HAP-1 (cell line): ENCODE measurements at regions not wholly inside any gene's neighbourhood (a gene's known extent, or its start where the extent isn't known, plus 50 kb on each side); places are given as distances from the start of the nearest gene placed in this dataset.

Experiments
- DNase-seq, 2 experiments: peaks; one replicate each; pipeline ENCODE4 v3.0.0-alpha.2; 2016 to 2020; ENCODE audit warnings: low spot score in 2 of 2
- H3K27me3 ChIP-seq: fragments of 250-450 bp; sonication (Bioruptor Pico); 2 replicates; pipeline ENCODE4 v1.5.1; 2020; ENCODE audit warnings: low read depth, mild to moderate bottlenecking, moderate library complexity
- H3K36me3 ChIP-seq: fragments of 250-450 bp; sonication (Bioruptor Pico); replicated peaks from 2 replicates; pipeline ENCODE4 v1.5.1; 2020; ENCODE audit warnings: mild to moderate bottlenecking
- H3K4me1 ChIP-seq: fragments of 250-450 bp; sonication (Bioruptor Pico); 2 replicates; pipeline ENCODE4 v1.5.1; 2020; ENCODE audit warnings: mild to moderate bottlenecking
- H3K4me3 ChIP-seq: fragments of 250-450 bp; sonication (Bioruptor Pico); 2 replicates; pipeline ENCODE4 v1.5.1; 2020; ENCODE audit warnings: mild to moderate bottlenecking, moderate library complexity
- H3K9me3 ChIP-seq: fragments of 250-450 bp; sonication (Bioruptor Pico); 2 replicates; pipeline ENCODE4 v1.5.1; 2020; ENCODE audit warnings: mild to moderate bottlenecking, moderate library complexity
- in situ Hi-C: fragments of 300-500 bp; cut with MboI; formaldehyde crosslinking; loops from 3 replicates; pipeline ENCODE4 v1.14.3; 2020; ENCODE audit warnings: low sequenced_read_pairs, inconsistent platforms, mixed read lengths

DNA sequence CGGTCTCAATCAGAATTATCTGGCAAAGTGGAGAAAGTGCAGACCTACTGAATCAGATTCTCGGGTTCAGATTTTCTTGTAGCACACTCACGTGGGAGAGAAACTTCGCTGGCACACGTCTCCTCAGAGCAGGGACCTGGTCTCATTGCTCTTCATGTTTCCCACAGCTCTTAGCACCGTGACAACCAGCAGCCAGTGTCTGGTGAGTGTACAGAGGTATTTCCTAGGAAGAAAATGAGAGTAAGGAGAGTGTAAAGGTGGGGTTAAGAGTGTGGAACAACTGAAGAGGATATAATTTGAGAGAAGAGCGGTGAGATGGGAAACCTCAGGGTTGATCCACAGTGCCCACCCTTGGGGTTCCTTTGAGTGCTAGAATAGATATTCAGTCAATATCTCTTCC lies 89.2 kb downstream of the ARF6 start:
- peaks cover 8% of the 10 kb centered on the region; the same call in 1 of the 2 replicates for H3K27me3 ChIP-seq
- H3K9me3 ChIP-seq, result no peaks in the 10 kb centered on the region
- no peaks in the 10 kb centered on the region for H3K4me1 ChIP-seq
- in situ Hi-C loops, result no loop called here
- no peak for DNase-seq
- no peak overlapping the region for H3K4me3 ChIP-seq
- no peaks in the 10 kb centered on the region for H3K36me3 ChIP-seq

DNA sequence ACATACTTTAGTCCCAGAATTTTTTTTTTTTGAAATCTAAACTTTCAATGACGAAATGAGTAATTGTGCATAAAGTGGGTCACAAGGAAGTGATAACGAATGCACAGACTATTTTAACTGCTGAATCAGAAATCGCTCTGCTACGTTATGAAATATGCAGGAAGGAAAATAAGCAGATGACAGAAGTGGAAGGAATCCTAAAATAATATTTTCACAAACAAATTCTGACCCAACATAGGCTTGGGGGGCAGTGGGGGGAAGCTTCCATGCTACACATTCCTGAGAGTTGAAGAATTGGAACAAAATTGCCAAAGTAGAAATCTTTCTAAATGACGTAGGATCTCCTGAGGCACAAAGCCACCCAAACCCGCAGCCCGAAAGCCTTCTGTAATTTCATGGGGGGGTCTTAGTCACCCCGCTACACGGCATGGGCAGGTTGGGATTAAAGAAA lies 89.6 kb downstream of the ARF6 start:
- Histone ChIP-seq H3K9me3 (no peaks in the 10 kb centered on the region), H3K27me3 (peaks cover 8% of the 10 kb centered on the region; the same call in 1 of the 2 replicates), H3K36me3 (no peaks in the 10 kb centered on the region), H3K4me3 (no peak overlapping the region), H3K4me1 (no peaks in the 10 kb centered on the region)
- in situ Hi-C loops, result no loop called here
- DNase-seq, result no peak

DNA sequence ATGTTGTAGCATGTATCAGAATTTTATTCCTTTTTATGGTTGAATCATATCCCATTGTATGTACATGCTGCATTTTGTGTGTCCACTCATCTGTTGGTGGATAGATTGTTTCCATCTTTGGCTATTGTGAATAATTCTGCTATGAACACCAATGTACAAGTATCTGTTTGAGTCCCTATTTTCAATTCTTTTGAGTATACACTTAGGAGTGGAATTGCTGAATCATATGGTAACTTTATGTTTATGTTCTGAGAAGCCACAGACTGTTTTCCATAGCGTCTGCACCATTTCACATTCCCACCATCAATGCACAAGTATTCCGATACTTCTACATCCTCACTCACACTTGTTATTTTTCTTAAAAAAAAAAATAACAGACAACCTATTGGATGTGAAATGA lies 91.5 kb downstream of the ARF6 start:
- Histone ChIP-seq H3K4me3 (no peak overlapping the region), H3K27me3 (peaks cover 8% of the 10 kb centered on the region; the same call in 1 of the 2 replicates), H3K36me3 (no peaks in the 10 kb centered on the region), H3K4me1 (no peaks in the 10 kb centered on the region), H3K9me3 (no peaks in the 10 kb centered on the region)
- DNase-seq, result no peak
- in situ Hi-C loops, result no loop called here

DNA sequence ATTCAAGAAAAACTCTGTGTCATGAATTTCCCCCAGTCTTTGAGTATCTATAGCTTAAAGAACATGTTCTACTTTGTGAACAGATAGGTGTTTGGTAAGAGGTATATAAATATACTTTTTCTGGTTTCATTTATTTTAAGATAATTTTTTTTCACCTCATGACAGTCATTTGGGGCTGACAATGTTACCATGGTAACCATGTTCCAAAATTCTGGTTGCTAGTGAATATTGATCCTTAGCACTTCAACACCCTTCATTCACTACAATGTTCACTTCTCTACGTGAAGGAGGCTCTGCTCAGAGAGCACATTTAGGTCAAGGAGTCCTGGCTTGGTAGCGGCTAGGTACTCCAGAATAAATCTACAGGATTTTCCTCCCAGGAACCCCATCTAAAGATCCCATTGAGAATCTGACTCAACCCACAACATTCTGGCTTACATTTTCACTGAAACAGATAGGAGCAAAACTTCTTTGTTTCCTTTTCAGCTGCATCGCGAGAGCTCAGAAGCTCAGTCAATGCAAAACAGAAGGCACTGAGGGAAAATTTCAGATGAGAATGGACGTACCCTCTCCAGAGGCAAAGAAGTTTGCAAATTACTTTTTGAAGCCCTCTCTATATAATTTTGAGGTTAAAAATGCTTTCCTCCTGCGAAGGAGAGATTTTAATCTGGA lies 93.6 kb downstream of the ARF6 start:
- H3K27me3 ChIP-seq, result peaks cover 3% of the 10 kb centered on the region; the same call in 1 of the 2 replicates
- H3K36me3 ChIP-seq, result no peaks in the 10 kb centered on the region
- DNase-seq, result no peak
- in situ Hi-C loops, result no loop called here
- no peak overlapping the region for H3K4me3 ChIP-seq
- H3K4me1 ChIP-seq, result peaks cover 8% of the 10 kb centered on the region
- H3K9me3 ChIP-seq, result no peaks in the 10 kb centered on the region; the same call in 1 of the 2 replicates

DNA sequence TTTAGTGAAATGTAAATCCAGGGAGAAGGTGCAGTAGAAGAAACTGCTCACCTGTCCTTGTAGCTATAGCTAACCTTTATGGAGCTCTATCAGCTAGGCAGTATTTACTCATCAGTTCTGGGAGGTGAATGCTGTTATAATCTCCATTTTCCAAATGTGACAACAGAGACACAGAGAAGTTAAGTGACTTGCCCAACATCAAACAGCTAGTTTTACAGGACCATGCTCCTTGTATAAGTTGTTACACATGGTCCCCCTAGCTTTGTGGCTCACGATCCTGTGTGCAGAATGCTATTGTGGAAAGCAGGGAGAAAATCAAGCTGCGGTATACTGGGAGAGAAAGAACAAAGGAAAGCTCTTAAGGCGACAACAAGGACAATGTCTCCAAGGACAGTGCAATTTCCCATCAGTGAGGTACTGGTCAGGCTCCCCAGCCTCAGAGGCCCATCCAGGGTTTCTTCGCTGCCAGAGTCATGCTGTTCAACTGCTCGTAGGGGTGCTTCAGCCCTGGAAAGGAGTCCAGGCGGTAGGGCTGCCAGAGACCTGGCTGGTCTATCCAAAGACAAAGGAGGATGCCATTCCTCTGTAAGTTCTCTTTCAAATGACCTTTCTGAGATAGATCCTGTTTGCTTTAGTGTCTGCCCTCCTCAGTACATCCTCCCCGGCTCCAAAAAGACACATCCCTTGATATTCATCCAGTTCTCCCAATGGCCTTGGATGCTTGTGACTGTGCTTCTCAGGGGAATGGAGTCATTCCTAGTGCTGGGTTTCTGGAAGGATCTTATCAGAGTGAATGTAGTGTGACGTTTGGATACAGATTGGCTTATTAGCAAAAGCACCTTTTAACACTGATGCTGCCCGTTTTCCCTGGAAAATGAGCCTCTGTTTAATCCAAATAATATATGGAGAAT lies 95.5 kb downstream of the ARF6 start:
- Histone ChIP-seq H3K9me3 (no peaks in the 10 kb centered on the region; the same call in 1 of the 2 replicates), H3K36me3 (no peaks in the 10 kb centered on the region), H3K4me1 (peaks cover 13% of the 10 kb centered on the region), H3K4me3 (no peak overlapping the region), H3K27me3 (no peaks in the 10 kb centered on the region)
- no peak for DNase-seq
- in situ Hi-C loops, result no loop called here

DNA sequence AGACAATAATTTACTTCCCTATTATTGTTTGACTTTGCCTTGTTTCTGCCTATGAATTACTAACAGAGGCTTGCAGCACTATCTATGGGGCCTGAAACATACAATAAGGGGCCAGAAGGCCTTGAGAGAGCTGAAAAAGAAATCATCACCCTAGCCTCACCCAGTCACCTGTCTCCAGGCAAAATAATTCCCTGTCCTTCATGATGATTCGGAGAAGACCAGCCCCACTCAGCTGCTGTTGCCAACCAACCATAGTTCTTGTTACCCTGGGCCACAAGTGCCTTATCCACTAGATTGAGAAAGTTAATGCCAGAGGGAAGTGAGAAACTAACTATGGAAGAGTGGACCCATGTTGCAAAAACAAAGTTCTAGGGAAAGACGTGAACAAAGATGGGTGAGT lies 97.1 kb downstream of the ARF6 start:
- no peak overlapping the region for H3K4me3 ChIP-seq
- in situ Hi-C loops, result no loop called here

DNA sequence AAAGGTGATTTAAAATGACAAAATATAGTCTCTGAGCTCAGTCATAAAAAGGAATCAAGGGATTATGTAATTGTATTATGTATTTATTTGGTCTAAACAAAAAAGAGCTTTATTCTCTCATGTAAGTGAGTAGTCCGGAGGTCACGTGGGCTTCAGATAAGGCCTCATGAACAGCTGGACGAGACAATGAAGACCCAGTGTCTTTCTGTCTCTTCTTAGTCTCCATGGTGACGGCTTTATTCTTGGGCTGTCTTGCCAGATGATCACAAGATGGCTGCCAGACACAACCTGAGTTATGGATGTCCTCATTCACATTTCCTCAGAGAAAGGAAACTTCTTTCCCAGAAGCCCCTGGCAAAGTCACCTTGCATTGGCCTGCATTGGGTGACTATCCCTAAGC lies 98.6 kb downstream of the ARF6 start:
- H3K27me3 ChIP-seq, result no peaks in the 10 kb centered on the region
- peaks cover 13% of the 10 kb centered on the region for H3K4me1 ChIP-seq
- DNase-seq, result peak; percentile 84 to 86
- no peak overlapping the region for H3K4me3 ChIP-seq
- in situ Hi-C loops, result no loop called here
- H3K9me3 ChIP-seq, result no peaks in the 10 kb centered on the region; the same call in 1 of the 2 replicates
- no peaks in the 10 kb centered on the region for H3K36me3 ChIP-seq

More for the DNA sequence above, 97.1 kb downstream of the ARF6 start:
- DNase-seq, result no peak
- no peaks in the 10 kb centered on the region for H3K36me3 ChIP-seq
- no peaks in the 10 kb centered on the region for H3K27me3 ChIP-seq
- no peaks in the 10 kb centered on the region; the same call in 1 of the 2 replicates for H3K9me3 ChIP-seq
- H3K4me1 ChIP-seq, result peaks cover 13% of the 10 kb centered on the region

DNA sequence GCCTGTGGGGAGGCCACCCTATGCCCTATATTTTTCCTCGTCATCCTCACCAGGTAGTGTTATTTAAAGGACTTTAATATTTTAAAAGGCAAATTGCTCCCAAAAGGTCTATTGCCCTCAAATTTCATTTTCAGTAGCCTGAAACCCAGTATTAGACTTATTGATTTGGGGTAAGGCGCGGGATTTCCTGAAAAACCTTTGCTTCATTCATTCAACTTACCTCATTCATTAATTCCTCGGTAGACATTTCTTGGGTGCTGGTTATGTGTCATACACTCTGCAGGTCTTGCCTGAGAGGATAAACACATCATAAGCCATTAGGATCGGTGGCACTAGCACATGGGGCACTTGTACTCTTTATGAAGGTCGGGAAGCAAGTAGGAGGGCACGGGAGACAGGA lies 99.2 kb downstream of the ARF6 start:
- no peaks in the 10 kb centered on the region for H3K27me3 ChIP-seq
- H3K4me3 ChIP-seq, result no peak overlapping the region
- peaks cover 13% of the 10 kb centered on the region for H3K4me1 ChIP-seq
- H3K9me3 ChIP-seq, result no peaks in the 10 kb centered on the region; the same call in 1 of the 2 replicates
- no peaks in the 10 kb centered on the region for H3K36me3 ChIP-seq
- in situ Hi-C loops, result no loop called here
- DNase-seq, result no peak

DNA sequence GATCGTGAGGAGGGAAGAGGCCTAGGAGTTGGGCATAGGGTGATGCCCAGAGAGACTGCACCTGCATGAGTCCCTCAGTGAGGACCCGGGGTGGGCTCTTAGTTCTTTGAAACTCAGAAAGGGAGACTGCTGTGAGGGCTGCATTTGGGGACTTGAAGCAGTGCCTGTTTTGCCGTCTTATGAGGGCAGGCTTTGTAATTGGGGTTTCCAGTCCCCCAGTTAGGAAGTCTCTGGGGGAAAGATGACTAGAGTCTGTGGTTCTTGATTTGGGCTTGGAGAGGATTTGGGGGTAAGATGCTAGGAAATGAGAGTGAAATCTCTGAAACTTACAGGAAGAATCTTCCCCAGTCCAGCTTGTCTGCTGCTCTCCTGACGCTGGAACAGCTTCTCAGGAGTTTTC lies 99.6 kb downstream of the ARF6 start:
- Histone ChIP-seq H3K27me3 (no peaks in the 10 kb centered on the region), H3K36me3 (no peaks in the 10 kb centered on the region), H3K9me3 (no peaks in the 10 kb centered on the region; the same call in 1 of the 2 replicates), H3K4me3 (no peak overlapping the region), H3K4me1 (peaks cover 13% of the 10 kb centered on the region)
- in situ Hi-C loops, result no loop called here
- no peak for DNase-seq

DNA sequence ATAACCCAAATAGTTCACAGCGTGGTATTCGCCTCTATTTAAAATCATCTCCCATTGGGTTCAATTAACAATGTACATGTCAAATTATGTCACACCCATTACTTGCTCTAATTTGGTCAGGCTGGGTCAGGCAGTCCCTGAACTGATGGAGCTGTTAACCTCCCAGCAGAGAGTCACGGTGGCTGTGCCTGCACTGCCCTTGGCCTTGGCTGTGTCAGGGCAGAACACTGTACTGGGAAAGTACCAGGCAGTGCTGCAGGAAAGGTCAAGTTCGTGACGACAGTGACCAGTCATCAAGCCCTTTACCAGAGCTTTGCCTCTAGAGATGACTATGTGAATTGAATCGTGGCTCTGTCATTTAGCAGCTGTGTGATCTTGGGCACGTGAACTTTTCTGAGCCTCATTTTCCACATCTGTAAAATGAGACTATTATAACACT lies 100.0 kb downstream of the ARF6 start:
- Histone ChIP-seq H3K36me3 (no peaks in the 10 kb centered on the region), H3K4me3 (no peak overlapping the region), H3K27me3 (no peaks in the 10 kb centered on the region), H3K9me3 (no peaks in the 10 kb centered on the region; the same call in 1 of the 2 replicates), H3K4me1 (peaks cover 13% of the 10 kb centered on the region)
- no peak for DNase-seq
- in situ Hi-C loops, result no loop called here

DNA sequence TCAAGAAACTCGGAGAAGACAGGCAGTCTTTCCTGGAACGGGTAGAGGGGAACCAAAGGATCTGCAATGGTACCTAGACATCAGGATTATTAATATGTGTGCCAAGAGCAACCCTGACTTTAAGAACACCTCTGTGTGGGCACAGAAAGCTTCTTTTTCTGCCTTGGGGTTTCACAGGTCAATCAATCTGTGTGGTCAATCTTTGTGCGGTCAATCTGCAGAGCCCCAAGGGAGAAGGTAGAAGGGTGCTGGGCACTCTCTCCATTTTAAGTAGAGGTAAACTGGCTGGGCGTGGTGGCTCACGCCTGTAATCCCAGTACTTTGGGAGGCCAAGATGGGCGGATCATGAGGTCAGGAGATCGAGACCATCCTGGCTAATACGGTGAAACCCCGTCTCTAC lies 100.7 kb downstream of the ARF6 start:
- Histone ChIP-seq H3K9me3 (no peaks in the 10 kb centered on the region; the same call in 1 of the 2 replicates), H3K27me3 (no peaks in the 10 kb centered on the region), H3K4me3 (no peak overlapping the region), H3K4me1 (peaks cover 13% of the 10 kb centered on the region), H3K36me3 (no peaks in the 10 kb centered on the region)
- in situ Hi-C loops, result no loop called here
- DNase-seq, result no peak

DNA sequence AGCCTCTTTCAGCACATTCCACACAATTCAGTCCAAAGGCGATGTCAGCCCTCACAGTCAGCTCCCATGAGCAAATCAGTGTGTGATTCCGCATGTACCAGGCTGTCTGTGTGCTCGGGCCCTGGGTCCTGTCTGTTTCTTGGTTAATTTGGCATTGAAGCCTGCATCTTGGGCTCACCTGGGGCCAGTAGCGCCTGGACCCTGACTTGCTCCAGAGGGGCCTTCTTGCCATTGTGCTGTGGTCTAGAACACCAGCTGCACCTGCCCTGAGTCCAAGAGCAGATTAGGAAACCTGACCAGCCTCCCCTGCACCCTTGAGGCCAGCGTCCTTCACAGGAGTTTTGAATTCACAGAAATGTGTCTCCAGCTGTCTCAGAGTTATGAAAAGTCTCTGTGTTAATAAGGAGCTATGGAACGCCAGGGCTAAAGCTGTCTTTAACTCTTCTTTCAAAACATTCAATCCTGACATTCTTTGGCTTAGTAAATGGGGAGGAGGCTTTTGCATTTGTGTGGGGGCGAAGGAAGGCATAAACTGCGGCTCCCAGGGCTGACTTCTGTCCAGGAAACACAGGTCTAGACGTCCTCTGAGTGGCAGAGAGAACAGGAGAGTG lies 102.2 kb downstream of the ARF6 start:
- no peaks in the 10 kb centered on the region for H3K36me3 ChIP-seq
- H3K27me3 ChIP-seq, result no peaks in the 10 kb centered on the region
- H3K4me3 ChIP-seq, result no peak overlapping the region
- no peaks in the 10 kb centered on the region; the same call in 1 of the 2 replicates for H3K9me3 ChIP-seq
- no peak for DNase-seq
- in situ Hi-C loops, result no loop called here
- peaks cover 18% of the 10 kb centered on the region for H3K4me1 ChIP-seq

DNA sequence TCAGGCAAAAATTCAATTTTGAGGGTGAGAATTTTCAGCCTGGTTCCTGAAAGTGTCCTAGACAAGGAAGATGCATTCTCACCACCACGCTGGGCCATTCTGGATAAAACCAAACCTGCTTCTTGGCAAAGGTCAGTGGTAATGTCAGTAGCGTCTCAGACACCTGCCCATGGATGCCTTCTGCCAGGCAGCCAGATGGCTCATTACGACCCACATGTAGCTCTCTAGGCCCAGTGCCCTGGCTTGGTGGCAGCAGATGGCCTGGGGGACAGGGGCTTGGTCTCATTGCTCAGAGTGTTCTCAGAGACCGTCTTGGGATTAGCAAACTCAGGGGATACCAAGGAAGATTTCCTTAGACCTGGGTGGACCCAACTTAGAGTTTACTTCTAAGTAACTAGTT lies 105.1 kb downstream of the ARF6 start:
- no peak for DNase-seq
- in situ Hi-C loops, result no loop called here
- peaks cover 9% of the 10 kb centered on the region; the same call in 1 of the 2 replicates for H3K4me1 ChIP-seq
- no peaks in the 10 kb centered on the region for H3K27me3 ChIP-seq
- no peak overlapping the region for H3K4me3 ChIP-seq
- H3K9me3 ChIP-seq, result no peaks in the 10 kb centered on the region
- H3K36me3 ChIP-seq, result no peaks in the 10 kb centered on the region
